HuH-7 (cell line): ENCODE measurements at regions not wholly inside any gene's neighbourhood (a gene's known extent, or its start where the extent isn't known, plus 50 kb on each side); places are given as distances from the start of the nearest gene placed in this dataset.
"Not testable (repeated sequence)": the region's sequence is repeated elsewhere in the genome, so short reads cannot be mapped to it uniquely, and the experiment has no call there.

ENCODE experiments used
- DNase-seq: peaks from one replicate; pipeline ENCODE4 v3.0.0; 2011; ENCODE audit warnings: low spot score

DNA sequence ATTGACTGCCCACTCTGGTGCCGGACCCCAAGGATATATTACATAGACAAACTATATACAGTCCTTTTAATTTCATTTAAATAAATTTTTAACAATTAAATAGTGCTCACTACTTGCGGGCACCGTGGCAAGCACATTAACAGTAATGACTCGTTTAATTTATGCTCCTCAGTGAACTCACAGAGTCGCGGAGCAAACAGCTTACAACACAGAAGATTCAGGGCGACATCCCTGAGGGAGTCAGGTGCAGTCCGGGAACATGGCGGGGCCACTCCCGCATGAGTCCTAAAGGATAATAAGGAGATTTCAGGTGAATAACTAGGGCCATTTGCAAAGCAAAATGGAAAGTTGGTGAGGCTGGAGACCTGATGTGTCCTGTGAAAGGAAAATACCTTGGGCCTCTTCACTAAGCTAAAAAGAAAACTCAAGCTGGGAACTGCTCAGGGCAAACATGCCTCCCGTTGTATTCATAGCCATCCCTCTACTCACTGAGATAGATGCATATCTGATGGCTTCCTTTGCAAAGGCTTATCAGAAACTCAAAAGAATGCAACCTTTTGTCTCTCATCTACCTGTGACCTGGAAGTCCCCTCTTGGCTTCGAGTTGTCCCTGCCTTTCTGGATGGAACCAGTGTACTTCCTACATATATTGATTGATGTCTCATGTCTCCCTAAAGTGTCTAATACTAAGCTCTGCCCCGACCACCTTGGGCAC, 125.6 kb downstream of the KLF6 start:
- DNase-seq: no peak

DNA sequence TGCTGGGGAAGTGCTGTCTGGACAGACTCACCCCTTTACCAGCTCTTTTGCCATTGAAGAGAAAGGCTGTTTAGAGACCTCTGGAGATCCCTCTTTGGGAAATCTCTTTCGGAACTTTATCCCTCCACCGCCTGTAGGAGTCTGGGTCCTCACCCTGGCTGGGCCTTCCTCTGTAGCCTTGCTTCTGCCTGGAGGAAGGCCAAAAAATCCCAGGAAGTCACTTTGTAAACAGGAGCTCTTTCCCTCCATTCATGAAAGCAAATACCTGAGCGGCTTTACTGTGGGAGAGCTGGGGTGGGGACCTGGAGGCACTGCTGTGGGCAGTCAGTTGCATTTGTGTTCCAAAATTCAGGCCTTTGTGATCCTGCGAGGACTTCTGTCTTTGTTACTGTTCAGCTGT, 126.2 kb downstream of the KLF6 start:
- DNase-seq: peak; percentile 34

DNA sequence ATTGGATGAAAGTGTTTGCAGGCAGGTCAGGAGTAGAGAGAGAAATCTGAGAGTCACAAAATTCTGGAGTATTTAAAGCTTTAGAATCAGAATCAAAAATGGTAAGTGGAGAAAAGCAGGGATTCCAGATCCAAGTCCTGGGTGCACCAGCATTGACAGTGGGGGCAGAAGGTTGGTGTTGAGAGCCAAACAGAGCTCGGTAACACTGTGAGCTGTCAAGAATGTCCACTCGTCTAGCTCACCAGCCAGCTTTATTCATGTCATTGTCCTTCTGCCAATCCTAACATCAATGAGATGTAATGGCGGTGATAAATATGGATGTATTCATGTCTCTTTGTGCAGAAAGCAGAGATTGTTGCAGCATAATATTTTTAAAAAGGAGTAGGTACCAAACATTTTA, 128.8 kb downstream of the KLF6 start:
- no peak for DNase-seq

DNA sequence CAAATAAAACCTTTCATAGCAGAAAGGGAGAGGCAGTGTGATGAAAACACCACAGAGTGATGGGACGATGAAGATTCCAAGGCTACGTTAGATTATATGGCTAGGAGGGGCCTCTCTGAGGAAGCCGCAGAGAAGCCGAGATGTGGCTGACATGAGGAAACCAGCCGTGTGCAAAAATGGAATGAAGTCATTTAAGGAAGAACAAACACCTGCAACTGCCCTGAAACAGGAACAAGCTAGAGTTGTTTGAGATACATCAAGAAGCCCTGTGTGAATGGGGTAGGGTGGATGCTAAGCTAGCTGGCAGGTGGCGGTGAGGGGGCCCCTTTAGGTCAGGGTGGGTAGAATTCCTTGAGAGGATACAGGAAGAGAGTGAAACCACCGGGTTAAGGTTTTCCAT, 129.5 kb downstream of the KLF6 start:
- DNase-seq: no peak

DNA sequence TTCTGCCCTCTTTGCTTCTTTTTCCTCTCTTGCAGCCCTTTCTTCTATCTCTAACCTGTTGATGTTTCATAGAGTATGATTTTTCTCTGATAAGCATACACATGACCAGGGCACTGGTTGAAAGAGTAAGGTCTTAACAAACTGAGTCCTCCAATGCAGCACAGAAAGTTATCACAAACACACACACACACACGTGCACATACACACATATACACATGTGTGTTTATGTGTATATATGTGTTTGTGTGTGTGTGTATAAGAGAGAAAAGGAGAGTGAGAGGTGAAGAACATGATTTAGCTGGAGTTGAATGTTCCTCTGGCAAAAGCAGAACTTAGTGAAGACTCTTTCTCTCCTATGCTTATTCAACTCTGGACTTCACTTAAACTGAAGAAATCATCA, 130.0 kb downstream of the KLF6 start:
- DNase-seq: no peak

DNA sequence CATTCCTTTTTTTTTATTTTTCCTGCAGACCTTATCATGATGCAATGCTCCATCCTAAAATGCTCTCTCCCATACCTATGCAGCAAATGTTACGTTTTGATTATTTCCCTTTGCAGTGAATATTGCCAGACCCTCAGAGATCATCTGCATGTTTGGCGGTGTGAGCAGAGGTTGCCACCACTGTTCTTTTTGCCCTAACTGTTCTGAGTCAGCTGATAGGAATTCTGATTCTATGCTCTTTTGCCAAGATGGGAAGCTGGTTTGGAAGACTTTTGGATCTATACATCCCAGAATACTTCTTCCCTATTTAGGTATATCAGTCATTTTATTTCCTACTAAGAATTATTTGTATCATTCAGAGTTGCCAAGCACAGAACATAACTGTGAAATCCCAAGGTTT, 130.5 kb downstream of the KLF6 start:
- no peak for DNase-seq

- DNase-seq: not testable (repeated sequence)
Observed at GRCh38 chr10:3653303-3653702, 131.7 kb downstream of the KLF6 start.

- DNase-seq: no peak
Observed at GRCh38 chr10:3652886-3653285, 132.1 kb downstream of the KLF6 start.

- DNase-seq: no peak
Observed at GRCh38 chr10:3651969-3652653, 132.9 kb downstream of the KLF6 start.

- DNase-seq: no peak
Observed at GRCh38 chr10:3648576-3648975, 136.4 kb downstream of the KLF6 start.

- DNase-seq: no peak
Observed at GRCh38 chr10:3648170-3648569, 136.8 kb downstream of the KLF6 start.

DNA sequence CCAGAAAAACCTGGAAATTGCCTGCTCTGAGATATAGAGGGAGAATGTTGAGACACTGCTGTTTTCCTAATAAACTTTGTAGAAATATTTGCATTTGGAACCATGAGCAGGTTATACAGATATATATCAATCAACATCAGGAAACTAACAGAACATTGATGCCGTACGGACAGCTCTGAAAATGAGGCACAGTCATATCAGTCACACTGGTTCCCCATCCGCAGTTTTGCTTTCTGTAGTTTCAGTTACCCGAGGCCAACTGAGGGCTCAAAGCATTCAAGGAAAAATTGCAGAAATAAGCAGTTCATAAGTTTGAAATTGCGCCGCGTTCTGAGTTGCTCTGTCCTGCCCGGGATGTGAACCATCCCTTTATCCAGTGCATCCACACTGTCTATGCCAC, 137.9 kb downstream of the KLF6 start:
- no peak for DNase-seq

DNA sequence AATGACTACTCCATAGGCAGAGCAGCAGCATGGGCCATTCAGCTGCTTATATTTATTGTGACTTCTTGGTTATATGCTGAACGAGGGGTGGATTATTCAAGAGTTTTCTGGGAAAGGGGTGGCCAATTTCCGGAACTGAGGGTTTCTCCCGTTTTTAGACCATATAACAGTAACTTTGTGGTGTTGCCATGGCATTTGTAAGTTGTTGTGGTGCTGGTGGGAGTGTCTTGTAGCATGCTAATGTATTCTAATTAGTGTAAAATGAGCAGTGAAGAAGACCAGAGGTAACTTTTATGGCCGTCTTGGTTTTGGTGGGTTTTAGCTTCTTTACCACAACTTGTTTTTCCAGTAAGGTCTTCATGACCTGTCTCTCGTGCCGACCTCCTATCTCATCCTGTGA, 139.6 kb downstream of the KLF6 start:
- no peak for DNase-seq

GRCh38 chr10:3640816-3641215, 144.2 kb downstream of the KLF6 start:
- no peak for DNase-seq

GRCh38 chr10:3639546-3639945, 145.5 kb downstream of the KLF6 start:
- no peak for DNase-seq

GRCh38 chr10:3636356-3637181, 148.4 kb downstream of the KLF6 start:
- no peak for DNase-seq

- DNase-seq: no peak
Observed at GRCh38 chr10:3635697-3636096, 149.3 kb downstream of the KLF6 start.

- no peak for DNase-seq
Observed at GRCh38 chr10:3635211-3635671, 149.8 kb downstream of the KLF6 start.

GRCh38 chr10:3634646-3635045, 150.4 kb downstream of the KLF6 start:
- DNase-seq: not testable (repeated sequence)

- no peak for DNase-seq
Observed at GRCh38 chr10:3631701-3632330, 153.2 kb downstream of the KLF6 start.

DNA sequence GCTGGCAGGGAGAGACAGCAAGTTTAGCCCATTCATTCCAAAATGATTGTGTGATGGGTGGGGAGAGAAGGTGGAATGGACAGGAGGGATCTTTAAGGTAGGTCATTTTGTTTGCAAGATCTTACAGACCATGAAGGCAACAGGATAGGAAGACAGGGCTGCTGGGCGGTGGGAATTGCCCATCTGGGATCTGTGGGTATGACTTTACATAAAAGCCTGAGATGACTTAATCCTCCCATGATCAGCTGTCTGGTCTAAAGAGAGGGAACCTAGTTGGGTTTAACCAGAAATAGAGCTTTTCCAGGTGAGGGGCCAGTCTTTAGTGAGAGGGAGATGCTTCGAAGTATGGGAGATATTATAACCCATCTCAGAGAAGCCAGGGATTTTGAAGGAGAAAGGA, 153.7 kb downstream of the KLF6 start:
- DNase-seq: no peak

DNA sequence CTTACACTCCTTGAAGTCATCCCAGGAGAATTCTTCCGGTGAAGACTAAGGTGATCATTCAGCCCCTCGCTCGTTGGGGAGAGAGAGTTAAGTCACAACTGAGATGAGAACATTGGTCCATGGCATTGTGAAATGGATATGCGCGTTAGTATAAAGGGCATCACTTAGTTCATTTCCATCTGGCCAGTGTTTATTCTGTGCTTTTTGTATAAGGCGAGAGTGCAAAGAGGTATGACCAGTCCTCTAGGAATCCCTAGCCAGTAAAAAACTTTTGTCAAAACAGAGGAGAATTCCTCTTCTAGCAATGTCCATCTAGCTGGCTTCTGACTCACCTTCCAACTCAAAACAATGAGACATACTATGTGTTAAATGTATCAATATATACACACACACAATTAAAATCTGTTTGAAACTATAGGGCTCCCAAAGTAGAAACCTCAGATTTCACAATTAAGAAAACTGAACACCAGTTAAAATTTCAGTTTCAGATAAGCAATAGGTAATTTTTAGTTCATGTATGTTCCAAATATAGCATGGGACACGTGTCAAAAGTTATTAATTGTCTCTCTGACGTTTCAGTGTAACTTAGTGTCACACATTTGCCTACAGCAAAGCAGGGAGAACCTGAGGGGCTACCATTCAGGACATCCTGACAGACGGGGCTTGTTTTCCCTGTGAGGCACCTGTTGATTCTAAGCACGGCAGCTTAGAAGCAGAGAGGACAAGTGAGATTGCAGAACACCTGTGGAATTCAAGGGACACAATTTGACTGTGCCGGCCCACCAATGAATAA, 158.9 kb downstream of the KLF6 start:
- no peak for DNase-seq
